GM12878 (cell line): ENCODE measurements at regions not wholly inside any gene's neighbourhood (a gene's known extent, or its start where the extent isn't known, plus 50 kb on each side); places are given as distances from the start of the nearest gene placed in this dataset.

ENCODE experiments used
- ATAC-seq: fragments of 200-7000 bp; cut with Tn5 transposase; 3 replicates; pipeline ENCODE4 v1.9.1; 2020; ENCODE audit warnings: mild to moderate bottlenecking, moderate library complexity
- BruUV-seq: library from RNA; stranded (reverse); fragments of 400-500 nt; replicated peaks from 2 replicates; lab custom pipeline; 2021; lab: Mats Ljungman, UMichigan
- CTCF ChIA-PET: fragments of 300-600 bp; sonication (Branson Sonifier 250); formaldehyde crosslinking; extraction: SDS; loops from one replicate; lab custom pipeline; 2021; ENCODE audit warnings: inconsistent platforms; lab: Yijun Ruan, JAX
- POLR2A ChIA-PET: fragments of 350-600 bp; formaldehyde crosslinking; extraction: SDS; loops from one replicate; lab custom pipeline; 2021; ENCODE audit warnings: inconsistent platforms; lab: Charles Lee
- RAD21 ChIA-PET: fragments of 300-600 bp; sonication (Branson Sonifier 250); formaldehyde crosslinking; loops from one replicate; lab custom pipeline; 2023; ENCODE audit warnings: antibody characterized with exemption; ENCODE audit not compliant: unreplicated experiment; lab: Charles Lee
- SMC1A ChIA-PET: fragments of 300-600 bp; sonication (Branson Sonifier 250); formaldehyde crosslinking; loops from one replicate; lab custom pipeline; 2023; ENCODE audit not compliant: unreplicated experiment, uncharacterized antibody; lab: Charles Lee
- DNase-seq: peaks from one replicate; pipeline ENCODE4 v3.0.0-alpha.2; 2011; ENCODE audit warnings: low read depth, low spot score
- FAIRE-seq: peaks from 3 replicates; lab custom pipeline; 2011; peaks lifted over from hg19 to GRCh38; lab: Jason Lieb, UNC
- H2AFZ ChIP-seq: 2 replicates; pipeline ENCODE4 v1.6.0; 2011; ENCODE audit warnings: low read depth, low read length, control low read depth; ENCODE audit not compliant: control insufficient read depth
- H3K27ac ChIP-seq: 2 replicates; pipeline ENCODE4 v1.5.1; 2011; ENCODE audit warnings: control low read depth; ENCODE audit not compliant: control insufficient read depth, insufficient read depth
- H3K27me3 ChIP-seq, 2 experiments: replicated peaks in 1 of 2; 2 replicates each; pipeline versions ENCODE4 v1.6.0 to v1.6.1; 2011; ENCODE audit warnings: low read length in 1 of 2; ENCODE audit not compliant: control insufficient read depth in 2 of 2, insufficient read depth in 2 of 2
- H3K36me3 ChIP-seq, 2 experiments: 2 replicates each; pipeline ENCODE4 v1.5.1; 2011; ENCODE audit warnings: low read length in 1 of 2; ENCODE audit not compliant: control insufficient read depth in 2 of 2, insufficient read depth in 2 of 2
- H3K4me1 ChIP-seq: 2 replicates; pipeline ENCODE4 v1.6.1; 2011; ENCODE audit warnings: mild to moderate bottlenecking, low read length, moderate library complexity, mixed read lengths; ENCODE audit not compliant: control insufficient read depth, insufficient read depth
- H3K4me2 ChIP-seq: 2 replicates; pipeline ENCODE4 v1.6.0; 2011; ENCODE audit warnings: control low read depth; ENCODE audit not compliant: control insufficient read depth, insufficient read depth
- H3K4me3 ChIP-seq: fragments of 200-600 bp; sonication (generic); 2 replicates; pipeline ENCODE4 v1.5.1; 2016
- H3K79me2 ChIP-seq: 2 replicates; pipeline ENCODE4 v1.6.0; 2011; ENCODE audit warnings: low read length; ENCODE audit not compliant: control insufficient read depth, insufficient read depth
- H3K9ac ChIP-seq: 2 replicates; pipeline ENCODE4 v1.8.0; 2011; ENCODE audit warnings: low read length, control low read depth, mixed read lengths; ENCODE audit not compliant: control insufficient read depth, insufficient read depth
- H3K9me3 ChIP-seq: replicated peaks from 3 replicates; pipeline ENCODE4 v1.5.1; 2011; ENCODE audit warnings: mild to moderate bottlenecking, low read length; ENCODE audit not compliant: control insufficient read depth, insufficient read depth
- H4K20me1 ChIP-seq: 2 replicates; pipeline ENCODE4 v1.6.0; 2011; ENCODE audit not compliant: control insufficient read depth, insufficient read depth
- ATF7 ChIP-seq: fragments of 450-650 bp; IDR thresholded peaks from 2 replicates; pipeline ENCODE4 v1.6.1; 2016; ENCODE audit warnings: low read depth, mild to moderate bottlenecking
- CBX3 ChIP-seq: fragments of 200-600 bp; sonication (generic); IDR thresholded peaks from 2 replicates; pipeline ENCODE4 v1.6.1; 2016; ENCODE audit warnings: low read depth, borderline replicate concordance
- CREB1 ChIP-seq: IDR thresholded peaks from 2 replicates; pipeline ENCODE4 v1.6.1; 2012; ENCODE audit warnings: low read depth, mild to moderate bottlenecking, inconsistent platforms
- EGR1 ChIP-seq, 2 experiments: IDR thresholded peaks; 1 replicate in 1 of 2; 2 replicates in 1 of 2; pipeline ENCODE4 v1.6.1; 2011 to 2012; ENCODE audit warnings: low read depth in 2 of 2, low read length in 2 of 2, borderline replicate concordance in 1 of 2, mild to moderate bottlenecking in 1 of 2, moderate library complexity in 1 of 2
- EZH2 ChIP-seq: IDR thresholded peaks from 2 replicates; pipeline ENCODE4 v1.6.1; 2012; ENCODE audit warnings: low read depth, mild to moderate bottlenecking, control low read depth, inconsistent platforms, low read length, borderline replicate concordance; ENCODE audit not compliant: control insufficient read depth
- GABPA ChIP-seq: IDR thresholded peaks from 2 replicates; pipeline ENCODE4 v1.6.1; 2014; ENCODE audit warnings: antibody characterized with exemption, low read depth, mild to moderate bottlenecking, inconsistent platforms
- IRF4 ChIP-seq: IDR thresholded peaks from 2 replicates; pipeline ENCODE4 v1.6.1; 2011; ENCODE audit warnings: low read depth, low read length
- NR2F1 ChIP-seq: fragments of 450-650 bp; conservative IDR thresholded peaks from 2 replicates; pipeline ENCODE4 v1.6.1; 2017; ENCODE audit warnings: mild to moderate bottlenecking
- PML ChIP-seq: IDR thresholded peaks from 2 replicates; pipeline ENCODE4 v1.6.1; 2012; ENCODE audit warnings: low read length, inconsistent platforms
- SIX5 ChIP-seq: IDR thresholded peaks from 2 replicates; pipeline ENCODE4 v1.6.1; 2011; ENCODE audit warnings: mild to moderate bottlenecking, low read depth, low read length, moderate library complexity; ENCODE audit not compliant: severe bottlenecking
- TAF1 ChIP-seq: IDR thresholded peaks from 2 replicates; pipeline ENCODE4 v1.6.1; 2011; ENCODE audit warnings: mild to moderate bottlenecking, low read depth, low read length, borderline replicate concordance
- WGBS: methylation state at CpG from one replicate; pipeline ENCODE4 v1.1.6; 2016; ENCODE audit warnings: low lambda C conversion rate; ENCODE audit not compliant: insufficient replicate concordance, insufficient coverage; ENCODE audit errors: missing lambda C conversion rate; 5-methylcytosine and 5-hydroxymethylcytosine counted together
- in situ Hi-C: fragments of 300-500 bp; cut with MboI; formaldehyde crosslinking; loops from 9 replicates; pipeline ENCODE4 v1.14.3; 2018; ENCODE audit warnings: mixed read lengths
- intact Hi-C: fragments of 100-400 bp; cut with micrococcal nuclease; formaldehyde crosslinking; loops from one replicate; pipeline ENCODE4 v1.14.2; 2022; ENCODE audit not compliant: unreplicated experiment
- TF ChIP-seq, protein P1 (sequence below): fragments of 450-650 bp; IDR thresholded peaks from 2 replicates; pipeline ENCODE4 v1.6.1; 2016; ENCODE audit warnings: mild to moderate bottlenecking
- TF ChIP-seq, protein P2 (sequence below): fragments of 450-650 bp; formaldehyde crosslinking; IDR thresholded peaks from 2 replicates; pipeline ENCODE4 v1.4.0; 2022; ENCODE audit warnings: mild to moderate bottlenecking, moderate library complexity
- TF ChIP-seq, protein P3 (sequence below): fragments of 150-350 bp; IDR thresholded peaks from 2 replicates; pipeline ENCODE4 v1.6.1; 2016; ENCODE audit warnings: low read depth, low read length

DNA sequence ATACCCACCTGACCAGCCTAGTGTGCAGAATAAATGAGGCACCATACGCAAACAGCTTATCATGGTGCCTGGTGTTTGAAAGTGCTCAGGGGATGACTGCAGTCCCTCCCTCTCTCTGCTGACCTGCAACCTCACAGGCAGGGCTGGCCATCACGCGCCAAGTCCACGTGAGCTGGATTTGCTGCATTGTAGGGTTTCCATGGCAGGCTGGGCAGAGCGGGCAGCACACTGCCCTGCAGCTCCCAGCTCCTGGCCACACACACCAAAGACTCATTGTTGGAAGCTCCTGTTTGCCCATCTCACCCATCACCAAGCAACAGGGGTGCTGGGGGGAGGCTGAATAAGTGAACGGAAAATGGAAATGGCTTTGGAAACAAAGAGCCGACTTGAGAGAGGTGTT lies 81.8 kb downstream of the IRX3 start:
- SMC1A ChIA-PET, result no interaction called here
- FAIRE-seq (no peak), ATAC-seq (no peak), DNase-seq (no peak)
- POLR2A ChIA-PET, result no interaction called here
- no peak overlapping the region for H3K9ac ChIP-seq
- in situ Hi-C loops (no loop called here), intact Hi-C loops (no loop called here)
- no peaks in the 10 kb centered on the region for H3K79me2 ChIP-seq
- no peak overlapping the region for H2AFZ ChIP-seq
- RAD21 ChIA-PET, result no interaction called here
- 56% methylated on average over 7 of the region's 7 CpGs for WGBS
- H3K27ac ChIP-seq, result no peak overlapping the region
- H3K4me3 ChIP-seq, result no peak overlapping the region
- no peak overlapping the region for H3K4me2 ChIP-seq
- BruUV-seq, result no TSS peak
- H4K20me1 ChIP-seq, result no peaks in the 10 kb centered on the region
- H3K4me1 ChIP-seq, result no peaks in the 10 kb centered on the region
- H3K9me3 ChIP-seq, result no peaks in the 10 kb centered on the region; the same call in 2 of the 3 replicates
- CTCF ChIA-PET, result no interaction called here
- no peaks in the 10 kb centered on the region for H3K27me3 ChIP-seq
- no peaks in the 10 kb centered on the region for H3K36me3 ChIP-seq
- no peak for TF ChIP-seq ATF7
- TF ChIP-seq NR2F1, result no peak
- no peak for TF ChIP-seq EZH2
- TF ChIP-seq, protein P1, sequence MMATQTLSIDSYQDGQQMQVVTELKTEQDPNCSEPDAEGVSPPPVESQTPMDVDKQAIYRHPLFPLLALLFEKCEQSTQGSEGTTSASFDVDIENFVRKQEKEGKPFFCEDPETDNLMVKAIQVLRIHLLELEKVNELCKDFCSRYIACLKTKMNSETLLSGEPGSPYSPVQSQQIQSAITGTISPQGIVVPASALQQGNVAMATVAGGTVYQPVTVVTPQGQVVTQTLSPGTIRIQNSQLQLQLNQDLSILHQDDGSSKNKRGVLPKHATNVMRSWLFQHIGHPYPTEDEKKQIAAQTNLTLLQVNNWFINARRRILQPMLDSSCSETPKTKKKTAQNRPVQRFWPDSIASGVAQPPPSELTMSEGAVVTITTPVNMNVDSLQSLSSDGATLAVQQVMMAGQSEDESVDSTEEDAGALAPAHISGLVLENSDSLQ, result no peak
- TF ChIP-seq IRF4, result no peak
- TF ChIP-seq SIX5, result no peak
- TF ChIP-seq TAF1, result no peak
- TF ChIP-seq, protein P2, sequence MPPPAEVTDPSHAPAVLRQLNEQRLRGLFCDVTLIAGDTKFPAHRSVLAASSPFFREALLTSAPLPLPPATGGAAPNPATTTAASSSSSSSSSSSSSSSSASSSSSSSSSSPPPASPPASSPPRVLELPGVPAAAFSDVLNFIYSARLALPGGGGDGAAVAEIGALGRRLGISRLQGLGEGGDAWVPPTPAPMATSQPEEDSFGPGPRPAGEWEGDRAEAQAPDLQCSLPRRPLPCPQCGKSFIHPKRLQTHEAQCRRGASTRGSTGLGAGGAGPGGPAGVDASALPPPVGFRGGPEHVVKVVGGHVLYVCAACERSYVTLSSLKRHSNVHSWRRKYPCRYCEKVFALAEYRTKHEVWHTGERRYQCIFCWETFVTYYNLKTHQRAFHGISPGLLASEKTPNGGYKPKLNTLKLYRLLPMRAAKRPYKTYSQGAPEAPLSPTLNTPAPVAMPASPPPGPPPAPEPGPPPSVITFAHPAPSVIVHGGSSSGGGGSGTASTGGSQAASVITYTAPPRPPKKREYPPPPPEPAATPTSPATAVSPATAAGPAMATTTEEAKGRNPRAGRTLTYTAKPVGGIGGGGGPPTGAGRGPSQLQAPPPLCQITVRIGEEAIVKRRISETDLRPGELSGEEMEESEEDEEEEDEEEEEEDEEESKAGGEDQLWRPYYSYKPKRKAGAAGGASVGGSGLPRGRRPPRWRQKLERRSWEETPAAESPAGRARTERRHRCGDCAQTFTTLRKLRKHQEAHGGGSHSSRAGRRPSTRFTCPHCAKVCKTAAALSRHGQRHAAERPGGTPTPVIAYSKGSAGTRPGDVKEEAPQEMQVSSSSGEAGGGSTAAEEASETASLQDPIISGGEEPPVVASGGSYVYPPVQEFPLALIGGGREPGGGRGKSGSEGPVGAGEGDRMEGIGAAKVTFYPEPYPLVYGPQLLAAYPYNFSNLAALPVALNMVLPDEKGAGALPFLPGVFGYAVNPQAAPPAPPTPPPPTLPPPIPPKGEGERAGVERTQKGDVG (CRISPR knock-in tag), result no peak
- TF ChIP-seq CBX3, result no peak
- TF ChIP-seq, protein P3, sequence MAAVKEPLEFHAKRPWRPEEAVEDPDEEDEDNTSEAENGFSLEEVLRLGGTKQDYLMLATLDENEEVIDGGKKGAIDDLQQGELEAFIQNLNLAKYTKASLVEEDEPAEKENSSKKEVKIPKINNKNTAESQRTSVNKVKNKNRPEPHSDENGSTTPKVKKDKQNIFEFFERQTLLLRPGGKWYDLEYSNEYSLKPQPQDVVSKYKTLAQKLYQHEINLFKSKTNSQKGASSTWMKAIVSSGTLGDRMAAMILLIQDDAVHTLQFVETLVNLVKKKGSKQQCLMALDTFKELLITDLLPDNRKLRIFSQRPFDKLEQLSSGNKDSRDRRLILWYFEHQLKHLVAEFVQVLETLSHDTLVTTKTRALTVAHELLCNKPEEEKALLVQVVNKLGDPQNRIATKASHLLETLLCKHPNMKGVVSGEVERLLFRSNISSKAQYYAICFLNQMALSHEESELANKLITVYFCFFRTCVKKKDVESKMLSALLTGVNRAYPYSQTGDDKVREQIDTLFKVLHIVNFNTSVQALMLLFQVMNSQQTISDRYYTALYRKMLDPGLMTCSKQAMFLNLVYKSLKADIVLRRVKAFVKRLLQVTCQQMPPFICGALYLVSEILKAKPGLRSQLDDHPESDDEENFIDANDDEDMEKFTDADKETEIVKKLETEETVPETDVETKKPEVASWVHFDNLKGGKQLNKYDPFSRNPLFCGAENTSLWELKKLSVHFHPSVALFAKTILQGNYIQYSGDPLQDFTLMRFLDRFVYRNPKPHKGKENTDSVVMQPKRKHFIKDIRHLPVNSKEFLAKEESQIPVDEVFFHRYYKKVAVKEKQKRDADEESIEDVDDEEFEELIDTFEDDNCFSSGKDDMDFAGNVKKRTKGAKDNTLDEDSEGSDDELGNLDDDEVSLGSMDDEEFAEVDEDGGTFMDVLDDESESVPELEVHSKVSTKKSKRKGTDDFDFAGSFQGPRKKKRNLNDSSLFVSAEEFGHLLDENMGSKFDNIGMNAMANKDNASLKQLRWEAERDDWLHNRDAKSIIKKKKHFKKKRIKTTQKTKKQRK, result no peak
- no peak for TF ChIP-seq GABPA
- TF ChIP-seq PML, result no peak
- TF ChIP-seq EGR1 (IDR thresholded peaks at IDR 0.05; ENCODE audit: borderline replicate concordance in 1 of 2, low read depth in 2 of 2, low read length in 2 of 2), result no peak
- no peak for TF ChIP-seq CREB1
